GM23338 (cell line): ENCODE measurements at regions not wholly inside any gene's neighbourhood (a gene's known extent, or its start where the extent isn't known, plus 50 kb on each side); places are given as distances from the start of the nearest gene placed in this dataset.

Source experiments
- CTCF ChIP-seq, 2 experiments: fragments of 200-600 bp in 1 of 2; sonication (generic) in 1 of 2; conservative IDR thresholded peaks; 2 replicates each; pipeline versions ENCODE4 v1.5.1 to v1.6.1; 2016 to 2017; ENCODE audit warnings: antibody characterized with exemption in 2 of 2, low read depth in 2 of 2, mild to moderate bottlenecking in 2 of 2, moderate library complexity in 1 of 2
- EZH2 ChIP-seq: fragments of 200-600 bp; sonication (generic); IDR thresholded peaks from one replicate; pipeline ENCODE4 v1.8.0; 2017; ENCODE audit warnings: antibody characterized with exemption, mild to moderate bottlenecking, low read depth; ENCODE audit not compliant: unreplicated experiment
- EZH2phosphoT487 ChIP-seq: fragments of 200-600 bp; sonication (generic); IDR thresholded peaks from one replicate; pipeline ENCODE4 v1.8.1; 2018; ENCODE audit warnings: antibody characterized with exemption; ENCODE audit not compliant: unreplicated experiment
- POLR2AphosphoS5 ChIP-seq: IDR thresholded peaks from 2 replicates; pipeline ENCODE4 v1.6.1; 2016; ENCODE audit warnings: antibody characterized with exemption, low read depth
- REST ChIP-seq: IDR thresholded peaks from one replicate; pipeline ENCODE4 v1.6.1; 2018; ENCODE audit warnings: antibody characterized with exemption; ENCODE audit not compliant: unreplicated experiment
- STAT1 ChIP-seq: IDR thresholded peaks from one replicate; pipeline ENCODE4 v1.6.1; 2016; ENCODE audit warnings: antibody characterized with exemption; ENCODE audit not compliant: unreplicated experiment
- ZNF114 ChIP-seq: fragments of 250-450 bp; sonication (Bioruptor Pico); IDR thresholded peaks from 2 replicates; pipeline ENCODE4 v1.5.0; 2020; ENCODE audit warnings: mild to moderate bottlenecking, moderate library complexity

GRCh38 chr2:142629193-142629592 is 248.3 kb upstream of the KYNU start:
- TF ChIP-seq ZNF114 (CRISPR knock-in tag) (no peak), CTCF (conservative IDR thresholded peaks at IDR 0.05; ENCODE audit: low read depth in 2 of 2) (no peak), EZH2phosphoT487 (no peak), EZH2 (no peak), POLR2AphosphoS5 (no peak), STAT1 (no peak), REST (no peak)
